ENCODE measurements at regions not wholly inside any gene's neighbourhood (a gene's known extent, or its start where the extent isn't known, plus 50 kb on each side); places are given as distances from the start of the nearest gene placed in this dataset.
"Not testable (repeated sequence)": the region's sequence is repeated elsewhere in the genome, so short reads cannot be mapped to it uniquely, and the experiment has no call there.

GRCh38 chr1:37363535-37363934 is 110.8 kb upstream of the ZC3H12A start:
- H3K4me1 Mint-ChIP-seq (ENCODE audit: low read depth) = no peaks in the 10 kb centered on the region
- ATAC-seq = no peak
- peaks cover 19% of the 10 kb centered on the region for H3K27me3 Mint-ChIP-seq
- H3K9me3 Mint-ChIP-seq = no peaks in the 10 kb centered on the region
- intact Hi-C loops (cut with micrococcal nuclease) = no loop called here
- H3K27ac Mint-ChIP-seq = no peak overlapping the region
- CTCF ChIA-PET = no interaction called here
- H3K36me3 Mint-ChIP-seq (ENCODE audit: low read depth) = no peaks in the 10 kb centered on the region
- no peak for TF ChIP-seq CTCF (IDR thresholded peaks at IDR 0.05)
- DNase-seq = no peak
- H3K4me3 Mint-ChIP-seq = no peak overlapping the region
- POLR2A ChIA-PET = no interaction called here

- ATAC-seq; POLR2A ChIA-PET; H3K9me3 Mint-ChIP-seq; H3K4me1 Mint-ChIP-seq (ENCODE audit: low read depth); DNase-seq; H3K27ac Mint-ChIP-seq; H3K36me3 Mint-ChIP-seq (ENCODE audit: low read depth); intact Hi-C loops (cut with micrococcal nuclease); H3K27me3 Mint-ChIP-seq; H3K4me3 Mint-ChIP-seq; CTCF ChIA-PET: not testable (repeated sequence)
These were observed 105.6 kb upstream of the ZC3H12A start for GRCh38 chr1:37368665-37369315.

DNA sequence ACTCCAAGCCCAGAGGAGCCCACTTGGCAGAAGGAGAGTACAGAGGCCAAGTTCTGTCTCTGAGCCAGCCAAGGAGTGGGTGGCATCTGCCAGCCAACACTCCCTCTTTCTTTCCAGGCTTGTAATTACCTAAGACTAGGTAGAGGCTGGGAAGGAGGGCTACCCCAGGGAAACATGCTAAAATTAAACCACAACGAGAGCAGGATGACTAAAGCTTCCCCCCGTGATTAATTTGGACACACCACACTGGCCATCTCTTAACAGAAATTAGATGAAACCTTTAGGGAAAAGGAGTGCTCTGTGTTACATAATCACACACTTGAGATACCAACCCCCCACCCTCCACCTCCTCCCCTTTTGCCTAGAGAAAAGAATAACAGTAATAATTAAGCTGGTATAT is 102.1 kb upstream of the ZC3H12A start:
- DNase-seq (no peak), ATAC-seq (no peak)
- Mint-ChIP-seq H3K27me3 (no peaks in the 10 kb centered on the region), H3K4me3 (no peak overlapping the region), H3K4me1 (ENCODE audit: low read depth) (no peaks in the 10 kb centered on the region), H3K9me3 (peaks cover 1% of the 10 kb centered on the region), H3K27ac (no peak overlapping the region), H3K36me3 (ENCODE audit: low read depth) (no peaks in the 10 kb centered on the region)
- TF ChIP-seq CTCF (IDR thresholded peaks at IDR 0.05) = no peak
- ChIA-PET CTCF (no interaction called here), POLR2A (interaction anchor here (0.6 kb wide), 1 partner anchor 261 kb away, joined by 3 read pairs; no protein-coding TSS in a partner anchor)
- intact Hi-C loops (cut with micrococcal nuclease) = no loop called here

GRCh38 chr1:37372711-37373110 is 101.7 kb upstream of the ZC3H12A start:
- Mint-ChIP-seq H3K4me1 (ENCODE audit: low read depth) (no peaks in the 10 kb centered on the region), H3K9me3 (peaks cover 1% of the 10 kb centered on the region), H3K27me3 (peaks cover 2% of the 10 kb centered on the region), H3K27ac (no peak overlapping the region), H3K4me3 (no peak overlapping the region), H3K36me3 (ENCODE audit: low read depth) (no peaks in the 10 kb centered on the region)
- intact Hi-C loops (cut with micrococcal nuclease) = no loop called here
- DNase-seq (no peak), ATAC-seq (no peak)
- no peak for TF ChIP-seq CTCF (IDR thresholded peaks at IDR 0.05)
- CTCF ChIA-PET = no interaction called here
- POLR2A ChIA-PET = interaction anchor here (0.6 kb wide), 1 partner anchor 260 kb away, joined by 3 read pairs; no protein-coding TSS in a partner anchor

GRCh38 chr1:37373413-37373812 is 101.0 kb upstream of the ZC3H12A start:
- peaks cover 1% of the 10 kb centered on the region for H3K9me3 Mint-ChIP-seq
- no peaks in the 10 kb centered on the region for H3K4me1 Mint-ChIP-seq (ENCODE audit: low read depth)
- peaks cover 5% of the 10 kb centered on the region for H3K27me3 Mint-ChIP-seq
- intact Hi-C loops (cut with micrococcal nuclease) = no loop called here
- TF ChIP-seq CTCF (IDR thresholded peaks at IDR 0.05) = no peak
- H3K27ac Mint-ChIP-seq = no peak overlapping the region
- POLR2A ChIA-PET = no interaction called here
- ATAC-seq (no peak), DNase-seq (no peak)
- CTCF ChIA-PET = no interaction called here
- no peak overlapping the region for H3K4me3 Mint-ChIP-seq
- no peaks in the 10 kb centered on the region for H3K36me3 Mint-ChIP-seq (ENCODE audit: low read depth)

DNA sequence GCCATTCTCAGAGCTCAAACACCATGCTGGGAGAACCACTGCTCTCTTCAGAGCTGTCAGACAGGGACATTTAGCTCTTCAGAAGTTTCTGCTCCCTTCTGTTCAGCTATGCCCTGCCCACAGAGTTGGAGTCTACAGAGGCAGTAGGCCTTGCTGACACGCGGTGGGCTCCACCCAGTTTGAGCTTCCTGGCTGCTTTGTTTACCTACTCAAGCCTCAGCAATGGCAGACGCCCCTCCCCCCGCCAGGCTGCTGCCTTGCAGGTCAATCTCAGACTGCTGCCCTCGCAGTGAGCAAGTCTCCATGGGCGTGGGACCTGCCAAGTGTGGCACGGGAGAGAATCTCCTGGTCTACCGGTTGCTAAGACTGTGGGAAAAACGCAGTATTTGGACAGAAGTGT is 93.8 kb upstream of the ZC3H12A start:
- H3K27ac Mint-ChIP-seq; H3K36me3 Mint-ChIP-seq (ENCODE audit: low read depth); CTCF ChIA-PET; DNase-seq; H3K9me3 Mint-ChIP-seq; intact Hi-C loops (cut with micrococcal nuclease); H3K4me1 Mint-ChIP-seq (ENCODE audit: low read depth); POLR2A ChIA-PET; ATAC-seq; H3K4me3 Mint-ChIP-seq: not testable (repeated sequence)
- peaks cover 20% of the 10 kb centered on the region for H3K27me3 Mint-ChIP-seq
